HepG2 (cell line): ENCODE measurements at regions not wholly inside any gene's neighbourhood (a gene's known extent, or its start where the extent isn't known, plus 50 kb on each side); places are given as distances from the start of the nearest gene placed in this dataset.

ENCODE experiments used
- ATAC-seq: fragments of 200-7000 bp; cut with Tn5 transposase; 3 replicates; pipeline ENCODE4 v1.9.1; 2020; ENCODE audit warnings: mild to moderate bottlenecking, moderate library complexity
- BruUV-seq: library from RNA; stranded (reverse); fragments of 400-500 nt; replicated peaks from 2 replicates; lab custom pipeline; 2021; lab: Mats Ljungman, UMichigan
- CTCF ChIA-PET: fragments of 300-600 bp; formaldehyde crosslinking; extraction: SDS; loops from one replicate; lab custom pipeline; 2021; ENCODE audit warnings: low total read pairs, inconsistent platforms, low intra/inter-chr PET ratio; lab: Yijun Ruan, JAX
- POLR2A ChIA-PET: fragments of 350-600 bp; sonication (Branson Sonifier 250); formaldehyde crosslinking; loops from one replicate; lab custom pipeline; 2020; ENCODE audit warnings: antibody characterized with exemption, inconsistent platforms; lab: Yijun Ruan, JAX
- DNase-seq: peaks from one replicate; pipeline ENCODE4 v3.0.0-alpha.2; 2015; ENCODE audit warnings: low spot score
- FAIRE-seq: peaks from 3 replicates; lab custom pipeline; 2011; peaks lifted over from hg19 to GRCh38; lab: Jason Lieb, UNC
- H2AFZ ChIP-seq: one replicate; pipeline ENCODE4 v1.6.1; 2011; ENCODE audit warnings: low read length, inconsistent platforms
- H3K27ac ChIP-seq: fragments of 300-600 bp; 3 replicates; pipeline ENCODE4 v1.8.0; 2011; ENCODE audit warnings: mixed run types, mild to moderate bottlenecking, mixed read lengths, low read length, inconsistent platforms; ENCODE audit not compliant: insufficient read depth; ENCODE audit errors: extremely low read length
- H3K27me3 ChIP-seq, 2 experiments: fragments of 200-600 bp in 1 of 2; 2 replicates in 1 of 2; 3 replicates in 1 of 2; pipeline versions ENCODE4 v1.6.0 to v1.8.0; 2011; ENCODE audit warnings: low read length in 2 of 2, mild to moderate bottlenecking in 2 of 2, moderate library complexity in 2 of 2, inconsistent platforms in 1 of 2; ENCODE audit not compliant: insufficient read depth in 2 of 2, control insufficient read depth in 1 of 2
- H3K36me3 ChIP-seq, 2 experiments: fragments of 200-600 bp in 1 of 2; replicated peaks in 1 of 2; 2 replicates in 1 of 2; 3 replicates in 1 of 2; pipeline versions ENCODE4 v1.5.1 to v1.8.0; 2011; ENCODE audit warnings: low read length in 2 of 2, inconsistent platforms in 1 of 2; ENCODE audit not compliant: insufficient read depth in 2 of 2, control insufficient read depth in 1 of 2
- H3K4me1 ChIP-seq: 2 replicates; pipeline ENCODE4 v1.5.1; 2012; ENCODE audit warnings: low read length, inconsistent platforms; ENCODE audit not compliant: insufficient read depth
- H3K4me2 ChIP-seq: 2 replicates; pipeline ENCODE4 v1.6.0; 2011; ENCODE audit warnings: low read depth, low read length, inconsistent platforms
- H3K4me3 ChIP-seq, 3 experiments: fragments of 200-600 bp in 1 of 3; sonication (generic), shearing (Covaris generic) in 1 of 3; replicated peaks in 1 of 3; 2 replicates each; pipeline ENCODE4 v1.5.1; 2011 to 2016; ENCODE audit warnings: low read length in 3 of 3, inconsistent platforms in 2 of 3, low read depth in 2 of 3, mild to moderate bottlenecking in 2 of 3, control low read depth in 1 of 3, mixed read lengths in 1 of 3; ENCODE audit not compliant: insufficient read depth in 1 of 3
- H3K79me2 ChIP-seq: one replicate; pipeline ENCODE4 v1.6.1; 2011; ENCODE audit warnings: low read length, inconsistent platforms; ENCODE audit not compliant: insufficient read depth
- H3K9ac ChIP-seq: 2 replicates; pipeline ENCODE4 v1.6.0; 2011; ENCODE audit warnings: mild to moderate bottlenecking, low read depth, low read length, inconsistent platforms; ENCODE audit not compliant: insufficient read depth
- H3K9me3 ChIP-seq: 2 replicates; pipeline ENCODE4 v1.5.1; 2012; ENCODE audit warnings: mild to moderate bottlenecking, low read length
- H4K20me1 ChIP-seq: 2 replicates; pipeline ENCODE4 v1.6.0; 2011; ENCODE audit warnings: inconsistent platforms, mild to moderate bottlenecking, low read length, moderate library complexity; ENCODE audit not compliant: insufficient read depth
- MIER2 ChIP-seq: IDR thresholded peaks from 2 replicates; pipeline ENCODE4 v1.6.1; 2016; ENCODE audit warnings: missing biosample characterization, missing genetic modification reagents
- NFRKB ChIP-seq: fragments of 450-650 bp; IDR thresholded peaks from 2 replicates; pipeline ENCODE4 v1.6.1; 2017
- NR2F6 ChIP-seq, 2 experiments: IDR thresholded peaks; 2 replicates each; pipeline ENCODE4 v1.6.1; 2016; ENCODE audit warnings: antibody characterized with exemption in 1 of 2, mild to moderate bottlenecking in 1 of 2
- SATB2 ChIP-seq: sonication (generic); formaldehyde crosslinking; IDR thresholded peaks from 2 replicates; pipeline ENCODE4 v1.5.0; 2020; ENCODE audit warnings: missing genetic modification reagents
- ZBTB46 ChIP-seq: sonication (generic); formaldehyde crosslinking; IDR thresholded peaks from 2 replicates; pipeline ENCODE4 v1.4.0; 2020; ENCODE audit warnings: mild to moderate bottlenecking, missing genetic modification reagents, borderline replicate concordance
- ZNF382 ChIP-seq: sonication (generic); formaldehyde crosslinking; IDR thresholded peaks from 2 replicates; pipeline ENCODE4 v1.5.0; 2020; ENCODE audit warnings: missing genetic modification reagents, mild to moderate bottlenecking, borderline replicate concordance
- ZNF441 ChIP-seq: sonication (generic); formaldehyde crosslinking; IDR thresholded peaks from 2 replicates; pipeline ENCODE4 v1.7.0; 2021; ENCODE audit warnings: missing genetic modification reagents, borderline replicate concordance
- ZNF512B ChIP-seq: sonication (generic); formaldehyde crosslinking; IDR thresholded peaks from 2 replicates; pipeline ENCODE4 v1.5.1; 2020; ENCODE audit warnings: missing genetic modification reagents, mild to moderate bottlenecking, borderline replicate concordance
- ZNF670 ChIP-seq: sonication (generic); formaldehyde crosslinking; IDR thresholded peaks from 2 replicates; pipeline ENCODE4 v1.8.0; 2022; ENCODE audit warnings: mild to moderate bottlenecking, missing genetic modification reagents, borderline replicate concordance
- ZNF841 ChIP-seq: sonication (generic); formaldehyde crosslinking; IDR thresholded peaks from 2 replicates; pipeline ENCODE4 v1.8.1; 2023; ENCODE audit warnings: missing genetic modification reagents, borderline replicate concordance
- WGBS: methylation state at CpG from one replicate; pipeline ENCODE4 v1.1.6; 2017; ENCODE audit warnings: low lambda C conversion rate; 5-methylcytosine and 5-hydroxymethylcytosine counted together
- in situ Hi-C: cut with HindIII; loops from 2 replicates; pipeline ENCODE4 v1.10.0; 2017; ENCODE audit warnings: low pct_unique_long_range_greater_than_20kb; ENCODE audit not compliant: extremely low pct_ligation_motif_present
- intact Hi-C: fragments of 100-400 bp; cut with micrococcal nuclease; formaldehyde crosslinking; loops from one replicate; pipeline ENCODE4 v1.10.0; 2022; ENCODE audit not compliant: unreplicated experiment

- no peak for TF ChIP-seq ZNF512B
Observed at GRCh38 chr7:131628634-131629033, 72.2 kb upstream of the PODXL start (continued).

GRCh38 chr7:131627735-131628190 is 71.3 kb upstream of the PODXL start:
- H3K4me3 ChIP-seq: no peak overlapping the region
- ChIA-PET CTCF (no interaction called here), POLR2A (no interaction called here)
- H3K9ac ChIP-seq: no peak overlapping the region
- no peaks in the 10 kb centered on the region for H3K36me3 ChIP-seq
- no TSS peak for BruUV-seq
- no peak for FAIRE-seq
- intact Hi-C loops (no loop called here), in situ Hi-C loops (no loop called here)
- no peaks in the 10 kb centered on the region for H3K79me2 ChIP-seq
- peaks cover 4 to 29% of the 10 kb centered on the region in 2 experiments; a peak in 3 of 5 replicates for H3K27me3 ChIP-seq
- no peaks in the 10 kb centered on the region for H3K9me3 ChIP-seq
- ATAC-seq: no peak
- no peak overlapping the region for H2AFZ ChIP-seq
- no peaks in the 10 kb centered on the region for H3K4me1 ChIP-seq
- 7% methylated on average over 6 of the region's 6 CpGs for WGBS
- no peak overlapping the region for H3K4me2 ChIP-seq
- no peaks in the 10 kb centered on the region for H4K20me1 ChIP-seq
- H3K27ac ChIP-seq: no peak overlapping the region
- TF ChIP-seq ZNF441 (CRISPR knock-in tag) (no peak), MIER2 (no peak), ZNF382 (CRISPR knock-in tag) (no peak)
- DNase-seq: no peak

GRCh38 chr7:131626643-131627042 is 70.2 kb upstream of the PODXL start:
- BruUV-seq: no TSS peak

More at GRCh38 chr7:131626643-131627042, 70.2 kb upstream of the PODXL start:
- Histone ChIP-seq H3K27ac (no peak overlapping the region), H2AFZ (no peak overlapping the region), H3K36me3 (no peaks in the 10 kb centered on the region), H3K4me2 (no peak overlapping the region), H3K79me2 (no peaks in the 10 kb centered on the region), H3K9ac (no peak overlapping the region), H3K9me3 (no peaks in the 10 kb centered on the region), H3K4me3 (no peak overlapping the region), H3K27me3 (peaks cover 4 to 29% of the 10 kb centered on the region in 2 experiments; a peak in 3 of 5 replicates), H3K4me1 (no peaks in the 10 kb centered on the region), H4K20me1 (no peaks in the 10 kb centered on the region)
- no peak for TF ChIP-seq ZNF841 (CRISPR knock-in tag)
- no peak for TF ChIP-seq SATB2 (CRISPR knock-in tag)
- TF ChIP-seq NR2F6 (IDR thresholded peaks at IDR 0.05): no peak
- no peak for TF ChIP-seq NR2F6 (CRISPR knock-in tag; IDR thresholded peaks at IDR 0.05)
- no peak for TF ChIP-seq ZBTB46
- TF ChIP-seq ZNF670 (CRISPR knock-in tag): no peak
- no peak for TF ChIP-seq NFRKB
- no peak for ATAC-seq
- FAIRE-seq: no peak
- intact Hi-C loops: no loop called here
- ChIA-PET POLR2A (no interaction called here), CTCF (no interaction called here)
- 30% methylated on average over 6 of the region's 6 CpGs for WGBS
- in situ Hi-C loops: no loop called here
- no peak for DNase-seq
